A204.1 (cell line): ENCODE measurements at regions not wholly inside any gene's neighbourhood (a gene's known extent, or its start where the extent isn't known, plus 50 kb on each side); places are given as distances from the start of the nearest gene placed in this dataset.
A peak's percentile ranks its signal among the peaks of the same experiment; 100 is the strongest.

ENCODE experiments used
- FAIRE-seq: peaks from 2 replicates; lab custom pipeline; 2012; peaks lifted over from hg19 to GRCh38; lab: Jason Lieb, UNC

DNA sequence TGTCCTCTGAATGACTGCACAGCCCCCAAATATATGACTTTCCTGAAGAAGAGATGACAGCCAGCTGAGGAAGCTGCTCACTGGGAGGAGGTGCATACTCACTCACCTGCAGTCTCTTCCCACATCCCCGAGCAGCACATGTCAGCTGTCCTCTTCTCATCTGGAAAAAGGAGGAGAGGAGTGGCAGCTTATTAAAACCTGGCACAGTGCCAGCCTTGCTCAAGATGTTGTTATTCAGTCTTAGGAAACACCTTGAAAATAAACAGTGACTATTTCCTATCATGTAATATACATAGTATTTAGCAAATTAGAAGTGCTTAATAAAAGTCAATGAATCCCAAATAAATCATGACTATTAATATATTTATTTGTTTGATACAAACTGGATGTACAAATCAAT, 232.9 kb downstream of the EPM2A start:
- FAIRE-seq: no peak

DNA sequence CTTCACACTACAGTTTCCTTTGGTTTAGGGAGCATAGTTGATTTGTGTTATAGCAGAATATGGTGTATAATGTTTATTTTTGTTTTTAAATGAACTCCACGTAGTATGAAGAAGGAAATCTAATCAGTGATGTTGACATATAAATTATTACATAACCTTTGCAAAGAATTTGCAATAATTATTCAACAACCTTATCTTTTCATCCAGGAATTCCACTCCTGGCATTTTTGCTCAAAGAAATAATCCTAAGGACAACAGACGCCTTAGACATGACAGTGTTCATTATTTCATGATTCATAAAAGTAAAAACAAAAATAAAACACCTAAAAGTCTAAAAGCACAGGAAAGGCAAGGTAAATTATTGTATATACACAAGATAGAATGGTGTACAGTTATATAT, 229.2 kb downstream of the EPM2A start:
- peak; percentile 11 for FAIRE-seq

DNA sequence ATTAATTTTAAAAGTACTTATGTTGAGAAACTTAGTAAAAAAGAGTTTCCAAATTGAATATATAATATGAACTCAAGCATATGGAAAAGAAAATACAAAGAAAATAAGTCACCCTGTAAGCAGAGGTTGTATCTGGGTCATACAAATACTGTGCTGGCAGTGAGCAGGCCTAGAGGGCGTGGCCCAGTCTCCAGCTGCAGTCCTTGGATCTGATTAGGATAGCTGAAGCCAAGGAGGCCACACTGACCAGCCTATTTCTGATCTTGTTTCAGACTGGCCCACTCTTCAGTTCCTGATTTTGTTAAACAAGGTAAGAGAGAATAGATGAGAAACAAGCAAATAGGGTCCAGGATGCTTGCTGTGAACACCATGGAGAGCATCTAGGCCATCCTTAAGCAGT, 228.8 kb downstream of the EPM2A start:
- FAIRE-seq: no peak

DNA sequence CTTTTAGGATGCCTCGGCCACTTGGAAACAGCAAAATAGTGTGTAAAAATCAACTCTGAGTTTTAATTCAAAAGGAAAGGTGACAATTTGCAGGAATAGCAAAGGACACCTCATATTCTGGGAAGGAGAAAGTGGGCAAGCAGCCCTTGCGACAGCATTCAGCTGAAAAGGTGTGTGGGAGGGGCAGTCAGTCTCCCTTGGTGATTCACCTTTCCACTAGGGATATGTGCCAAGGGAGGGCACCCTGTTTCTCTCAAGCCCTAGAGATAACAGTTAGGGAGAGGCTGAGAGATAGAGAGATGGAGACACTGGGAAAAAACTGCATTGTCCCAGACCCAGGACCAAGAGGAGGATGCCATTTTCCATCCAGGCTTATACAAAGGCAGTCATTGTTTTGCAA, 228.1 kb downstream of the EPM2A start:
- FAIRE-seq: no peak

DNA sequence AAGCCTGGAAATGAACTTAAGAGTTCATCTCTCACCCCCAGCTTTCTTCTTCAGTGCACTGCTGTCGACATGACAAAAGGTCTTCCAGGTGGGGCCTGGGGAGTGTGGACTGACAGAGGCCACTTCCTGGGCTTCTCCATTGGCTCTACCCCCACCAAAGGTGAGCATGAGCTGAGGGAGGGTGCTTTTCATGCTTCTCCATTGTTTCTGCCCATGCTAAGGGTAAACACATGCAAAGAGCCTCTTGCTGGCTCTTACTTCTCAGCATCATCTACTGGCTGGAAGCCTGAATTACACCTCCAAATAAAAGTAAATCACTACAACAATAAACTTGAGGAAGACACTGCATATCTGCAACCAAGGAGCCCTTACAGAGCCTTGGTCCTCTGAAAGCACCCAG, 227.2 kb downstream of the EPM2A start:
- no peak for FAIRE-seq

DNA sequence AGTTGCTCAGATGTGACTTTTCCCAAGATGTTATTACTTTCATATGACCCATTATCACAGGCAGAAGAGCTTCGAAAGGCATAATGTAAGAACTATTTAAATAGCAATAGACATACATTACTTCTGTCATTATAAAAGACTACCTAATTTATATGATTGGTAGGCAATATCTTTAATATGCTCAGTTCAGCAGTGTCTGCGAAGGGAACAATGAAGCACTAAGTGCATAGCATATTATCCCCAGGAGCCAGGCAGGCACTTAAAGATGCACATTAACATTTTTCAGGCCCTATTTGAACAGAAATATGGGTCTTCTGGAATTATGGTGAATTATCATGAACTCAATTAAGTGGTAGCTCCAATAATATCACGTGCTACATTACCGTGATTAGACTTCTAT, 217.8 kb downstream of the EPM2A start:
- FAIRE-seq: no peak

DNA sequence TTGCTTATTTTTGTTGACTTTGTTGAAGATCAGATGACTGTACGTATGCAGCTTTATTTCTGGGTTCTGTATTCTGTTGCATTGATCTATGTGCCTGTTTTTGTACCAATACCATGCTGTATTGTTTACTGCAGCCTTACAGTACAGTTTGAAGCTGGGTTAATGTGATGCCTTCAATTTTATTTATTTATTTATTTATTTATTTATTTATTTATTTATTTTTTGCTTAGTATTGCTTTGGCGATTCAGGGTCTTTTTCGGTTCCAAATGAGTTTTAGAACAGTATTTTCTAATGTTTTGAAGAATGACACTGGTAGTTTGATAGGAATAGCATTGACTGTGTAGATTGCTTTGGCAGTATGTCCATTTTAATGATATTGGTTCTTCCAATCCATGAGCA, 210.3 kb downstream of the EPM2A start:
- no peak for FAIRE-seq

DNA sequence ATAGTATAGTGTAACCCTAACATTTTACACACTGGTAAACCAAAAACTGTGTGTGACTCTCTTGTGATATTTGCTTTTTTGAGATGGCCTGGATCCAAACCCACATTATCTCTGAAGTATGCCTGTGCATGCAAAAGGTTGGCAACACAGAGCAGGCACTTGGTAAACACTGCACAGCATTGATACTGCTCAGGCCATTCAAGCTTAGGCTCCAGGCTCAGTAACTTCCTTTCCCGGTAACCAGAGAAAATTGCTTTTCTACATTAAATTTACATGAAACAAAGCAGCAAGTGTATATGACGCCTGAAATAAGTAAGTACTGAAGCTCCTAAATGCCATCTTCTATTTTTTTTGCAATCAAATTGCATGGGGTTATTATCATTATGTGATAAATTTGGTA, 205.7 kb downstream of the EPM2A start:
- no peak for FAIRE-seq

DNA sequence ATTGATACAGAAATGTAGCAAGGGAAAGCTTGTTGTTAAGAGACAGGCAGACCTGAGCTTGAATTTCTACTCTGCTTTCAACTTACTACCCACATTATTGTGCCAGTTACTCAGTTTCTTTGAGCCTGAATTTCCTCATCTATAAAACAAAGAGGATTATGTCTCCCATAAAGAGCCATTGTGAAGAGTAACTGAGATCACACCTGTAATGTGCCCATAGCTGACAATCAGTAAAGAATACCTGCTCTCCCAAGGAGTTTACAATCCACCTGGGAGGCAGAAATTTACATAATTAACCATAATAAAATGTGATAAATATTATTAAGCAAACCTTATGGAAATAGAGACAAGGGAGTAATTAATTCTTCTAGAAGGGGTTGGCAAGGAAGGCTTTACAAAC, 204.9 kb downstream of the EPM2A start:
- FAIRE-seq: no peak

DNA sequence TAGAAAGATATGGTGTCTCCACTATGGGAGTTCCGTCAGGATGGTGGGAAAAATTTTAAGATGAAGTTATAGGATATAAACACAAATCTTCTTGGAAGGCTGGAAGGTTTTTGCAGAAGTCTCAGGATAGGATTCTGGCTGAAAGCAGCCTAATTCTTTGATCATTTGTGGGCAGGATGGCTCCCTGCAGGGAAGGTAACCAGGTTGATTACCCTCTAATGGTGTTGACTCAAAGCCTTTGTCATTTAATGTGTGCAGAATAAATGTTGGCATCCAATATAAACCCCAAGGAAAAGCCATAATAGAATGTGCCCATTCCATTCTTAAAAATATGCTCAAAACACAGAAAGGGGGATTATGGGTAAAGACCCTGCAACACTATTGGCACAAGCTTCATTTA, 204.3 kb downstream of the EPM2A start:
- no peak for FAIRE-seq

DNA sequence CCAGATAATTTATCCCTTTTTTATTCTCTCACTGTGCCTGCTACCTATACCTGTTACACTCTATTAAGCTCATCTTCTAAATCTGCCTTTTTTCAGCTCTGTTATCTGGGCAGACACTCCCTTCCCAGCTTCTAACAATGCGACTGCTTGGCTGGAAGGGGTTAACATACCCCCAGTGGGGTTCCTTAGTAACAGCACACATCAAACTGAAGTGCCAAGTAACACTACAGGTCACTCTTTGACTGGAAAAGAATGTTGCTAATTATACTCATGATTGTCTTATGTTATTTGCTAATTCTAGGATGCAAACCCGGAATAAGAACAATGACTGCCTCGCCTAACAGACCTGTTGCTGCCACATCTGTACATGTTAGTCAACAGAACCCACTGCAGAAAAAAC, 203.5 kb downstream of the EPM2A start:
- FAIRE-seq: no peak

DNA sequence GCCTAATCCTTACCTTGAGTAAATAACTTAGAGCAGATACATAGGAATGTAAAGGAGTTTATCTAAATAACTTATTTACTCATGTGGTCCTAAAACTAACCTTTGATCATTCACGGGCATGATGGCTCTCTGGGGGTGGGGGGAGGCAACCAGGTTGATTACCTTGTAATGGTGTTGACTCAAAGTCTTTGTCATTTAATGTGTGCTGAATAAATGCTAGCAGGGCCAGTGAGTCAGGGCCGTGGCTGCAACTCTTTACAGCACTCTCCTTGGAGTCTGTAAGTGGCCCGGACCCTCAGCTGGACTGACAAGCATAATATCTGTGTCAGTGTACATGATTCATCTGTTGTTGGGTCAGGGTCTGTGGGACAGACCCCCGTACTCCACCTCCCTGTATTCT, 203.0 kb downstream of the EPM2A start:
- no peak for FAIRE-seq

DNA sequence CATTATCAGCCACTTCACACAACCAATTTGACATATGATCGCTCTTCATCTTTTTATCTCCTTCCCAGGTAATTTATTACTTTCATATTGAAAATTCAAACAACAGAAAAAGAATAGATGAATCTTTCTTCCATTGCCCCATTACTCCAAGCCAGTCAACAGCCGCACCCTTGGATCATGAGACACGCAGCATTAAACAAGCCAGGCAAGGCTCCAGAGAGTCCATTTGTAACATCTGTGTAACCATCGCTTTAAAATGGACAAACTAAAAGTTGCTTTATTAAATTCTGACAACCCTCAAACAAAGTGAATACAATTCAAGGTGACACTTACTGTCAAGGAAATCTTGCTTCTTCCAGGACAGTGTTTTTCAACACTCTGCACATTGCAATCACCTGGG, 200.3 kb downstream of the EPM2A start:
- no peak for FAIRE-seq

DNA sequence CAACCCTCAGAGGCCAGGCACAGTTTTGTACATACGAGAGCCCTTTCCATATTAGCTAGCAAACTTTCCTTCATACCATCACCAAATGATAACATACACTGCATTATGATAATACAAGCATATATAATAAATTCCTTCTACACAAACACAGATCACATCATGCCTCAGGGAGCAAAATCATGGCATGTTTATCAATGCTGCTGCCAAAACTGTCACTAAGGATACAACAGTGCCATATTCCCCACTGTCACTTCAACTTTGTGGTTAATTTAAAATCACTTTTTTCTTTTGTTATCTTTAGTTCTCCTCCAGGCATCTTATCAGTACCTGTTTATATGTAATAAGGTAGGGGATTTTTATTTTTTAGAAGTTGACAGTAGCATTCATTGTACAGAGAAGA, 196.3 kb downstream of the EPM2A start:
- FAIRE-seq: no peak

DNA sequence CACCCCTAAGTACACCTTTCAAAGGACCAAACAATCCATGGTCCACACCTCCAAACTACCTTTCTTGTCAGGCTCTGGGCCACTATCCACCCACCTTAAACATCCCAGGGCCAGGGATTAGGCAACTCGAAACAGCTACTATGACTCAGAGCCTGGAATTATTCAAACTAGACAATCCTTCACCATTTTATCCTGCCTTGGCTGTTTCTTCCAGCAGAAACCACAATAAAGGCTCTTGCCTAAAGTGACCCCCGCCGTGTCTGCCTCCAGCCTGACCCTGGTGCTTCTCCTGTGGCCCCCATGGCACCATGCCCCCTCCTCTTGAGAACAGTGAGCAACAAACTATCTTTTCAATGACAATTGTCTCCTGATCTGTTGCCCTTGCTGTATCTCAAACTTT, 195.5 kb downstream of the EPM2A start:
- FAIRE-seq: no peak

DNA sequence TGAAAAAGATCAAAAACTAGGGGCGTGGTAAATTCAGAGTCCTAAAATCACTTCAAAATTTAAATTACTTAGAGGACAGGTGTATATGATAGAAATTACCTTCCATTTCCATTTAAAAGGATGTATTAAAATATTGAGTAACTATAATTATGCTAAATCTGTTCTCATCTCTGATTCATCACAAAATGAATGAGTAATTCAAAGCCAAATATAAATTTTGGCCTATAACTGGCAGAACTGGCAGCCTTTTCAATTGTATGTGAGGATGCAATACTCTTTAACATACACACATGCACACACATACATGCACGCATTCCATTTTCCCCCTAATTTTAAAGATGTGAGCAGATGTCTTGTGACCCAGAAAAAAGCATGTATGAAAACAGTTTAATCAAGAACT, 194.6 kb downstream of the EPM2A start:
- FAIRE-seq: no peak

DNA sequence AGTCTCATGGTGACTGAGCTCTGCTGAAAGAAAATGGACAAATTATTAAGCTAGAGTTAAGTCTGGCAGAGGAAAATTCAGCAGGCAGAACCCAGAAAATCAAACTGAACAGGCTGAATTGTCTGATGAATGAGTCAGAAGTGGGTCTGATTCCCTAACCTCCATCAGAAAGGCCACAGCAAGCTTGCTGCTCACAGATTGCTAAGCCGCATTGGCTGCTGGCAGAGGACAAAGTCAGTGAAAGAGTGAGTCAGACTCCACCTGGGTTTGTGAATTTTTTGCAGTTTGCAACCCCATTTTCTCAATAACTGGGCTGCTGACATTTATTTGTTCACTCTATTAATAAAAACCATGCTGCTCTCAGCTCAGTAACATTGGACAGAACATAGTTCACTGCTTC, 191.3 kb downstream of the EPM2A start:
- no peak for FAIRE-seq

DNA sequence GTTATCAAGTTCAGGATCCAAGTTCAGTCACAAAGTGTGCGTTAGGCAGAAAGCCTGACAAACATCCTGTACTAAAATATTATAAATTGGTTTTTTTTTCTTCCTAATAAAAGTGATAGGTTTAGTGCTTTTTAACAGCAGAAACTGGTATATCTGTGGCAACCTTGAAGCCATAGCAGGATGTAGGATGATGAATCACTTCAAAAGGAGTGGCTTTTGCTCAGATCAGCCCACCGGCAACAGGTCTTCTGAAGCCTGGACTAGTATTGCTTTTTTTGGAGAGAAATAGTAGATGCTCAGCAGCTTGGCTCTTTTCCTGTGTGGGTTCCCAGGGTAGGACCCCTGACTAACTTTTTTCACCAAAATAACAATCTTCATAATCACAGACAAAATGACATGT, 190.8 kb downstream of the EPM2A start:
- FAIRE-seq: no peak

DNA sequence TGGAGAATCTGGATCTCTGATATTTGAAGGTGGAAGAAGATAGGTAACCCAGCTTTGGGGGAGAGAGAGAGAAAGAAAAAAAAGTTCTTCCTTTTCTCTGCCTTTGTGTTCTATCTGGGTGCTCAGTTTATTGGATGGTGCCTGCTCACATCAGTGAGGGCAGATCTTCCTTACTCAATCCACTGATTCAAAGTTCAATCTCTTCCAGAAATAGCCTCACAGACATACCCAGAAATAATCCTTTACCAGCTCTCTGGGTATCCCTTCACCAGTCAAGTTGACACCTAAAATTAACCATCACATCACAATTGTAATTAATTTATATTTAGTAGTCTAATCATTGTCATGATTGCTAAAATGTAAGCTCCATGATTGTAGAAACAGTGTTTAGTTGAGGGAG, 189.1 kb downstream of the EPM2A start:
- FAIRE-seq: no peak

DNA sequence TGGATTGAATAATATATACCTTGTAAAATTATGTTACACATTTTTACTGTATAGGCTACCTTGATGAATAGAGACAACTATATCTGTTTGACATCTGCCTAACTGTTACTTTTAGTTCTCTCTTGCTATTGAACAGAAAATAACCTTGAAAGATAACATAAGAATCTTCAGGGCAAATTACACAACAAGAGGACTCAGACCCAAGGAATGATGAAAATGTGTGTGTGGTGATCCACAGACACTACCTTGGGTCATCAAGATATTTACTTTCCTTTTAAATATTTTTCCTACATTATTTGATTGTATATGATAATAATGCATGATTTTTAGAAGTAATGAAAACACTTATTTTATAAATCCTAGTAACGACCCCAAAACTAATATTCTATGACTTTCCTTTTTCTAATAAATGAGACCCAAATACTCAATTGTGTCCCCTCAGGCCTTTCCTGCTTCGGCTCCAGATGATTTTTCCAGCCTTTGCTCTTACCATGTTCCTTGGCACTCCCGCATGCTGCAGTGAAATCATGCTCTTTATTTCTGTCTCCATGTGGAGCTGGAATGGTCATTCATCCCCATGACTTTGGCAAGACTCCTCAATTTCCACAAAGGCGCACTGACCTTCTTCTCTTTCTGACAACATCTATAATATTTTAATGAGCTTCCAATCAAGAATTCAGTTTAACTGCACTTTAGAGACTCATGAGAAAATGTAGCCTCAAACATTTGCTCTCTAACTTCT, 187.6 kb downstream of the EPM2A start:
- no peak for FAIRE-seq

DNA sequence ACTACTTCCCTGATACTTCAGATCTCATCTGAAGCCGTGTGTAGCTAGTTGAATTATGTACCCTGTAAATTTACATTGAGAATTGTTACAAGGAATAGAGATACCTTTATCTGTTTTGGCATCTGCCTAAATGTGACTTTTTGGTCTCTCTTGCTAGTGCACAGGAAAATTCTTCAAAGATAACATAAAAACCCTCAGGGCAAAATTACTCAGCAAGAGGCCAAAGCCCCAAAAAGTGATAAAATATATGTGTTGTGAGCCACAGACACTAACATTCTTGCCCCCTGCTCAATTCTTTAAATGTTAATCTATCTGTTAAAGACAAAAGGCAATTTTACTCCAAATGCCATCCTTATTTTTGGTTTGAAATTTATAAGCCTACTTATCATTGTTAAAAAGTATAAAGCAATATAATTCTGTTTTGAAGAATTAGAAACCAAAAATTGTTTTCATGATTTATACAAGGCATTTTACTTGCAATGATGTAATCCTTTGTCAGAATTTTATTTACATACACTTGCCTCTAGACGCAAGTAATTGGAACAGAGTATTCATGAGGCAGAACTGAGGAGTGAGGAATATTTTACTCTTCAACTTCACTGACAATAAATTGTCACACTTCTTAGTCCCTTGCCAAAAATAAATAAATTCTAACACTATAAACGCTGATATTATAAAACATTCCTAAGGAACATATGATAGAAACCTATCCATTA, 186.2 kb downstream of the EPM2A start:
- FAIRE-seq: no peak

DNA sequence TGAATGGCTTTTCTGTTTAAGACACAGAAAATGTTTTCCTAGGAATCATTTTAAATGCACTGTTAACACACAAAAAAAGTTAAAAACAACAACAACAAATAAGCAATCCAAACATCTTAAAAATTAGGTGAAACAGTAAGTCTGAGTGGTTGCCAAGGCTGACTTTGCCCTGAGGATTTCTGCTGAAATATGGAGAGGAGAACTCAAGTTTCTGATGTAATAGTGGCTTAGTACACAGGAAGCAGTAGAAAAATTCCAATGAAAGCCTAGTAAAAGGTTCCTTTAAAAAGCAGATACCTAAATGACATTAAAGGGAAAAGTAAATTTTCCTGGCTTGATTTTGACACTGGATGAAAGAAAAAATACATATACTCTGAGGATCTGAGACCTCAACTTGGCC, 184.2 kb downstream of the EPM2A start:
- no peak for FAIRE-seq

DNA sequence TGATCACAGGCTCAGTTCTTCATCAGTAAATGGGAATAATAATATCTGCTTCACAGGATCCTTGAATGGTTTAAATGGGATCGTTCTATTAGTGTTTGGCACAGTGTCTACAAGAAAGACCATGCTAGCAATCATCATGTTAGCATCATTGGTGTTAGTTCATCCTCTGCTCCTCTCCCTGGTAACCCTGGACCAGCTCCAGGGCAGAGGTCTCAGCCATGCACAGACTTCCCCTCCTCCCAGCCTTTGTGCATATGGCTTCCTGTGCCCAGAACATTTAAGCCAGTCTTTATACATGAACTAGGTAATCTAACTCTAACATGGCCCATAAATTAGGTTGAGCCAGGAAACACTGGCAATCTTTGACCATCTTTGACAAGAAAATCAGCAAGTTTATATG, 180.2 kb downstream of the EPM2A start:
- no peak for FAIRE-seq

DNA sequence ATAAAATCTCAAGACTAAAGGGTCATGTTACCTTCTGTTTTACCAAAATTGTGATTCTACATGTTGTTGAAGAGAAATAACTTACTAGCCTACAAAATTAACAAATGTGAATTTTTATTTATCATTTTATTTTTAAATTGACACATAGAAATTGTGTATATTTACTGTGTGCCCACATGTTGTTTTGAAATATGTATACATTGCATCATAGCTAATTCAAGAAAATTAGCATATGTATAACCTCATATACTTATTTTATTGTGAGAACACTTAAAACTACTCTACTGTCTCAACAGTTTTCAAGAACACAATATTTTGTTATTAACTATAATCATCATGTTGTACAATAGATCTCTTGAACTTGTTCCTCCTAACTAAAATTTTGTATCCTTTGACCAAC, 177.8 kb downstream of the EPM2A start:
- FAIRE-seq: no peak
